ENCODE measurements at regions not wholly inside any gene's neighbourhood (a gene's known extent, or its start where the extent isn't known, plus 50 kb on each side); places are given as distances from the start of the nearest gene placed in this dataset.

DNA sequence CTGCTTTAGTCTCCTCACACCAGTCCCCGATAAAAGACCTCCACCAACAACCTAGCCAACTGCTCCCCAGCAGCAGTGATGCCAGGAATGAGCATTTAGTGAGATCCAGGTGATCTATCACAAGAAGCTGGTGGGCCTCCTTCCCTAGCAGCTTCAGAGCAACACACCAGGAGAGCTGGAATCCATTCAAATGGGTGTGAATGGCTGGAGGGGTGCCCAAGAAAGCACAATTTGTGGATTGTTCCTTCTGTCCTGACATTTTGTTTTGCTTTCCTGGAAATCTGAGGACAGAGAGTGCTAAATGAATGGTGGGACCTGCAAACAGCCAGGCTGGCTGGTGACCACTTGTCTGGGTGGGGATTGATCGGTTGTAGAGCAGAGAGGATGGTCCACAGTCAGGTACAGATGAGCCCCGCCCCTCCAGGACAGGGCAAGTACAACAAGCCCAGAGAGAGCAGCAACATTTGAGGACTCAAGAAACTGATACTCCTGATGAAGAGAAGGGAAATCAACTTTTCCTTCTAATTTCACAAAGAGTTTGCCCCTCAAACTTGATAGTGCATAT is 316.8 kb downstream of the VPS13C start (continued):
- TF ChIP-seq EGR1 (IDR thresholded peaks at IDR 0.05; ENCODE audit: borderline replicate concordance in 1 of 2, low read depth in 2 of 2, low read length in 2 of 2): no peak
- no peak for TF ChIP-seq EZH2 (IDR thresholded peaks at IDR 0.05; ENCODE audit: borderline replicate concordance, control insufficient read depth, low read depth, low read length)

GRCh38 chr15:61742591-61742990 is 317.7 kb downstream of the VPS13C start:
- BruUV-seq (replicated peaks): no TSS peak
- Histone ChIP-seq H3K4me1 (ENCODE audit: control insufficient read depth, insufficient read depth, low read length) (no peaks in the 10 kb centered on the region), H3K4me2 (ENCODE audit: control insufficient read depth, insufficient read depth) (no peak overlapping the region), H3K9ac (ENCODE audit: control insufficient read depth, insufficient read depth, low read length) (no peak overlapping the region), H4K20me1 (ENCODE audit: control insufficient read depth, insufficient read depth) (no peaks in the 10 kb centered on the region), H3K79me2 (ENCODE audit: control insufficient read depth, insufficient read depth, low read length) (no peaks in the 10 kb centered on the region), H3K27me3 (replicated peaks in 1 of 2; ENCODE audit: control insufficient read depth in 2 of 2, insufficient read depth in 2 of 2, low read length in 1 of 2) (no peaks in the 10 kb centered on the region), H3K36me3 (ENCODE audit: control insufficient read depth in 2 of 2, insufficient read depth in 2 of 2, low read length in 1 of 2) (no peaks in the 10 kb centered on the region), H3K27ac (ENCODE audit: control insufficient read depth, insufficient read depth) (no peak overlapping the region), H3K4me3 (no peak overlapping the region), H3K9me3 (replicated peaks; ENCODE audit: control insufficient read depth, insufficient read depth, low read length) (no peaks in the 10 kb centered on the region), H2AFZ (ENCODE audit: control insufficient read depth, low read depth, low read length) (no peak overlapping the region)
- POLR2A ChIA-PET: no interaction called here
- DNase-seq (ENCODE audit: low read depth, low spot score): no peak
- intact Hi-C loops (cut with micrococcal nuclease; ENCODE audit: unreplicated experiment): no loop called here
- no peak for TF ChIP-seq MYC (IDR thresholded peaks at IDR 0.05; ENCODE audit: insufficient read depth, insufficient read length, insufficient replicate concordance, low read length, severe bottlenecking)
- no peak for TF ChIP-seq PKNOX1 (IDR thresholded peaks at IDR 0.05)
- no peak for TF ChIP-seq MXI1 (IDR thresholded peaks at IDR 0.05; ENCODE audit: low read depth, low read length)
- TF ChIP-seq DPF2 (IDR thresholded peaks at IDR 0.05): no peak
- TF ChIP-seq SMAD5 (IDR thresholded peaks at IDR 0.05; ENCODE audit: low read depth): no peak
- no peak for TF ChIP-seq SP1 (IDR thresholded peaks at IDR 0.05; ENCODE audit: low read depth, low read length)
- no peak for TF ChIP-seq BMI1 (IDR thresholded peaks at IDR 0.05; ENCODE audit: borderline replicate concordance)
- in situ Hi-C loops (cut with MboI): no loop called here
- CTCF ChIA-PET: no interaction called here
- no peak for ATAC-seq
- SMC1A ChIA-PET (ENCODE audit: uncharacterized antibody, unreplicated experiment): no interaction called here
- RAD21 ChIA-PET (ENCODE audit: unreplicated experiment): no interaction called here
- no peak for FAIRE-seq
